ENCODE measurements at regions not wholly inside any gene's neighbourhood (a gene's known extent, or its start where the extent isn't known, plus 50 kb on each side); places are given as distances from the start of the nearest gene placed in this dataset.
"Not testable (repeated sequence)": the region's sequence is repeated elsewhere in the genome, so short reads cannot be mapped to it uniquely, and the experiment has no call there.

- Histone ChIP-seq H3K27me3 (no peaks in the 10 kb centered on the region), H3K4me1 (no peaks in the 10 kb centered on the region)
- 80% methylated on average over 3 of the region's 3 CpGs for WGBS
Observed at GRCh38 chr18:14979875-14980274, 231.9 kb downstream of the ANKRD30B start.

DNA sequence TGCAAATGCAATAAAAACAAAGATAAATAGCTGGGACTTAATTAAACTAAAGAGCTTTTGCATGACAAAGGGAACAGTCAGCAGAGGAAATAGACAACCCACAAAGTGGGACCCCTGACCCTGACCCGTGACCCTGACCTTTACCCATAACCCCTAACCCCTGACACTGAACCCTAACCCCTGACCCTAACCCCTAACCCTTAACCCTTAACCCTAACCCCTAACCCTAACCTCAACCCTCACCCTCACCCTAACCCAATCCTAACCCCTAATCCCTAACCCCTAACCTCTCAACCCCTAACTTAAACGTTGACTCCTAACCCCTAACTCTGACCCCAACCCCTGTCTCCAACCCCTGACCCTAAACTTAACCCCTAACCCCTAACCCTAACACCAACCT, 236.6 kb downstream of the ANKRD30B start:
- H3K9me3 ChIP-seq; H3K27ac ChIP-seq; H3K36me3 ChIP-seq; DNase-seq (ENCODE audit: low spot score in 2 of 2); H3K4me3 ChIP-seq; H3K4me1 ChIP-seq; H3K27me3 ChIP-seq: not testable (repeated sequence)
- 51% methylated on average over 2 of the region's 2 CpGs for WGBS

More at GRCh38 chr18:14979875-14980274, 231.9 kb downstream of the ANKRD30B start:
- TF ChIP-seq, protein P1, sequence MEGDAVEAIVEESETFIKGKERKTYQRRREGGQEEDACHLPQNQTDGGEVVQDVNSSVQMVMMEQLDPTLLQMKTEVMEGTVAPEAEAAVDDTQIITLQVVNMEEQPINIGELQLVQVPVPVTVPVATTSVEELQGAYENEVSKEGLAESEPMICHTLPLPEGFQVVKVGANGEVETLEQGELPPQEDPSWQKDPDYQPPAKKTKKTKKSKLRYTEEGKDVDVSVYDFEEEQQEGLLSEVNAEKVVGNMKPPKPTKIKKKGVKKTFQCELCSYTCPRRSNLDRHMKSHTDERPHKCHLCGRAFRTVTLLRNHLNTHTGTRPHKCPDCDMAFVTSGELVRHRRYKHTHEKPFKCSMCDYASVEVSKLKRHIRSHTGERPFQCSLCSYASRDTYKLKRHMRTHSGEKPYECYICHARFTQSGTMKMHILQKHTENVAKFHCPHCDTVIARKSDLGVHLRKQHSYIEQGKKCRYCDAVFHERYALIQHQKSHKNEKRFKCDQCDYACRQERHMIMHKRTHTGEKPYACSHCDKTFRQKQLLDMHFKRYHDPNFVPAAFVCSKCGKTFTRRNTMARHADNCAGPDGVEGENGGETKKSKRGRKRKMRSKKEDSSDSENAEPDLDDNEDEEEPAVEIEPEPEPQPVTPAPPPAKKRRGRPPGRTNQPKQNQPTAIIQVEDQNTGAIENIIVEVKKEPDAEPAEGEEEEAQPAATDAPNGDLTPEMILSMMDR (IDR thresholded peaks at IDR 0.05) = no peak
- TF ChIP-seq EP300 (IDR thresholded peaks at IDR 0.05) (no peak), POLR2AphosphoS5 (IDR thresholded peaks at IDR 0.05) (no peak), POLR2A (IDR thresholded peaks at IDR 0.05) (no peak)
- Histone ChIP-seq H3K9me3 (no peaks in the 10 kb centered on the region), H3K4me3 (no peak overlapping the region), H3K27ac (no peak overlapping the region), H3K36me3 (no peaks in the 10 kb centered on the region)
- DNase-seq (ENCODE audit: low spot score in 2 of 2) = no peak

- not testable (repeated sequence) for H3K27me3 ChIP-seq, H3K9me3 ChIP-seq, H3K4me1 ChIP-seq, H3K36me3 ChIP-seq, H3K4me3 ChIP-seq, H3K27ac ChIP-seq
- peak in 1 of 2 donors; percentile 47 for DNase-seq (ENCODE audit: low spot score in 2 of 2)
- 81% methylated on average over 9 of the region's 20 CpGs for WGBS
Observed at GRCh38 chr18:14985291-14986013, 237.5 kb downstream of the ANKRD30B start.

DNA sequence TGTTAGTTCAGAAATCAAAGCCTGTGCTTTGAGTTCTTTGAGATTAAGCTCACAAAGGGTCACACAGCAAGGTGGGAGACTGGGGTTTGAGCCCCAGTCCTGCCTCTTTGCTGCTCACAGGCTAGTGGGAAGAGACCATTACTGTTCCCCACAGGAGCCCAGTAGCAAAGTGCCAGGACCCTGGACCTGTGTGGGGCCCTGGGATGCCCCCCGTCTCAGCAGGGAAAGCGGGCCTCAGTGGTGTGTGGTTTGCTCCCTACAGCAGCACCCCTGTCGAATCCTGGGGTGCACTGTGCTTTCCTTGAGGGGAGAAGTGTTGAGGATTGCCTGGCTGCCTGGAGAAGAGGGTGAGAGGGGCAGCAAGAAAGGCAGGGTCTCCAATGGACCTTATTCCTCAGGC, 239.4 kb downstream of the ANKRD30B start:
- H3K27me3 ChIP-seq, H3K36me3 ChIP-seq, H3K27ac ChIP-seq, H3K4me1 ChIP-seq, H3K9me3 ChIP-seq, H3K4me3 ChIP-seq: not testable (repeated sequence)
- WGBS = 50% methylated on average over 1 of the region's 3 CpGs
- peak in 1 of 2 donors; percentile 29 for DNase-seq (ENCODE audit: low spot score in 2 of 2)

GRCh38 chr18:14987960-14988710, 240.2 kb downstream of the ANKRD30B start:
- 82% methylated on average over 5 of the region's 8 CpGs for WGBS
- H3K27me3 ChIP-seq, H3K4me3 ChIP-seq, H3K9me3 ChIP-seq, H3K4me1 ChIP-seq, H3K36me3 ChIP-seq, H3K27ac ChIP-seq: not testable (repeated sequence)
- peak in 1 of 2 donors; percentile 40 for DNase-seq (ENCODE audit: low spot score in 2 of 2)

GRCh38 chr18:14989569-14989968, 241.6 kb downstream of the ANKRD30B start:
- not testable (repeated sequence) for H3K9me3 ChIP-seq; H3K27ac ChIP-seq; H3K36me3 ChIP-seq; H3K4me3 ChIP-seq; DNase-seq (ENCODE audit: low spot score in 2 of 2); H3K4me1 ChIP-seq; H3K27me3 ChIP-seq
- 89% methylated on average over 3 of the region's 3 CpGs for WGBS

DNA sequence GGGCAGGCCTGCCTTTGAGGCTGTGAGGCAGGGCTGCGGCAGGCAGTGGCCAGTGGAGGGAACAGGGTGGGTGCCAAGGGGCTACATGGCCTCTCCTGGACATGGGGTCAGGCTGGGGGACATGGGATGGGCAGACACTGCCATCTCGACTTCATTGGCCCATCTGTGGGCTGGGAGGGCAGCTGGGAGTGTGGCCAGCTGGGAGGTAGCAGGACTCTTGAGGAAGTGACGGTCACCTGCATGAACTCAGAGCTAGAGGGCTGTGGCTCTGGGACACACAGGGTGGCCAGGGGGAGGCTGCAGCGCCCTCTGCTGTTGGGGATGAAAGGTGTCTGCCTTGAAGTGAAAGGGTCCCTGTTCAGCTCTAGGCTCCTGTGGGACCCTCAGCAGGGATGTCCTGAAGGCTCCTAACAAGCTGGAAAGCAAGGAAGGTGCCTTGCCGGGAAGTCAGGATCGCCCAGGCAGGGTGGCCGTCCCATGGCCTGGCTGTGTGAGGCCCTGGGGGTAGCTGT, 244.0 kb downstream of the ANKRD30B start:
- H3K36me3 ChIP-seq; H3K4me1 ChIP-seq; H3K9me3 ChIP-seq; DNase-seq (ENCODE audit: low spot score in 2 of 2); H3K27ac ChIP-seq; H3K4me3 ChIP-seq; H3K27me3 ChIP-seq: not testable (repeated sequence)
- WGBS = 69% methylated on average over 5 of the region's 7 CpGs

GRCh38 chr18:14992758-14993157, 244.8 kb downstream of the ANKRD30B start:
- H3K36me3 ChIP-seq; H3K27ac ChIP-seq; H3K4me1 ChIP-seq; DNase-seq (ENCODE audit: low spot score in 2 of 2); H3K9me3 ChIP-seq; H3K4me3 ChIP-seq; H3K27me3 ChIP-seq: not testable (repeated sequence)
- WGBS = 83% methylated on average over 2 of the region's 2 CpGs

DNA sequence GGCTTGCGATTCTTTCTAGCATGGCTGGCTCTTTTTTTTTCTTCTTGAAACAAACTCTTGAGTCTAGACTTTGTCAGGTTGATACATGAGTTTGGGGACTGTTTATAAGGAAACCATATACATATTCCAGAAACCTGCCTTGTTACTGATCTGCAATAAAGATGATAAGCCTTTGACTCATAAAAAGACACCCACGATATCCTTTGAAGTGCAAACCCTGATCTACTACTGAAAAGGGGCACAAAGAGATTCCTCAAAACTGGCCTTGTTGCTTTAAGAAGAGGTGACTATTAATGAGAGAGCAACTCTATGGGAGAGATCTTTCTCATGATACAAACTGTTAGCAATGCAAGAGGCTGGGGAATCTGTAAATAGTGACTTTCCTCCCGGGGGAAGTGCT, 247.1 kb downstream of the ANKRD30B start:
- not testable (repeated sequence) for H3K36me3 ChIP-seq; H3K27me3 ChIP-seq; H3K9me3 ChIP-seq; DNase-seq (ENCODE audit: low spot score in 2 of 2); H3K27ac ChIP-seq; H3K4me1 ChIP-seq; H3K4me3 ChIP-seq
- WGBS = 83% methylated on average over 3 of the region's 3 CpGs
